T-helper 1 cell treated with Interleukin-12 subunit alpha and Interleukin-12 subunit beta and Interleukin-4 antibody, amounts not matched to agents 30 μg/mL and 1 μg/mL, for 36 hours (primary cell): ENCODE measurements at regions not wholly inside any gene's neighbourhood (a gene's known extent, or its start where the extent isn't known, plus 50 kb on each side); places are given as distances from the start of the nearest gene placed in this dataset.

Experiments used
- H3K27ac Mint-ChIP-seq: one replicate; pipeline ENCODE4 v1.8.0; 2021; ENCODE audit warnings: mild to moderate bottlenecking, mixed read lengths
- H3K27me3 Mint-ChIP-seq: one replicate; pipeline ENCODE4 v1.8.0; 2021; ENCODE audit warnings: low read depth, mixed read lengths
- H3K36me3 Mint-ChIP-seq: one replicate; pipeline ENCODE4 v1.8.0; 2021; ENCODE audit warnings: low read depth, mixed read lengths
- H3K4me1 Mint-ChIP-seq: one replicate; pipeline ENCODE4 v1.8.0; 2021; ENCODE audit warnings: low read depth, mixed read lengths
- H3K4me3 Mint-ChIP-seq: one replicate; pipeline ENCODE4 v1.8.0; 2021; ENCODE audit warnings: mild to moderate bottlenecking, moderate library complexity, mixed read lengths
- H3K9me3 Mint-ChIP-seq: one replicate; pipeline ENCODE4 v1.8.0; 2021; ENCODE audit warnings: mixed read lengths

GRCh38 chr4:179539641-179540040 is 2097.4 kb upstream of the AGA start:
- Mint-ChIP-seq H3K4me1 (no peaks in the 10 kb centered on the region), H3K27ac (no peak overlapping the region), H3K27me3 (no peaks in the 10 kb centered on the region), H3K36me3 (no peaks in the 10 kb centered on the region), H3K4me3 (no peak overlapping the region), H3K9me3 (peaks cover 14% of the 10 kb centered on the region)

DNA sequence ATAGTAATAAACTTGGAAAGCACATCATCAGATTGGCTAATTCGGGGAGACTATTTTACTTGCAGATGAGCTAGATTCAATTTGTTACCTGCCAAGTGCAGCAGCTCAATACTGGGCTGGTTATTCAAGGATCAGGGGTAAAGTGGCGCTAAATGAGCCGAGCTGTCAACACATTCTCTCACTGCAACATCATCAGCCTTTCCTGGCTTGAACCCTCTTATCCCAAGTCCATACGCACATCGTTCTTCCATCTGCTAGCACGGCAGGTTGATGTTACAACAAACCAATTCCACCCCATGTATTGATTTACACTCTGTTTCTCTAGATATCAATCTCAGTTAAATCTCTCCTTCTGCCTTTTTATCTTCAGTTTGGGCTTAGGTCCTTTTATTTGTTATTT is 2101.5 kb upstream of the AGA start:
- H3K9me3 Mint-ChIP-seq = peaks cover 29% of the 10 kb centered on the region
- H3K4me3 Mint-ChIP-seq = no peak overlapping the region
- no peaks in the 10 kb centered on the region for H3K36me3 Mint-ChIP-seq
- no peaks in the 10 kb centered on the region for H3K4me1 Mint-ChIP-seq
- H3K27ac Mint-ChIP-seq = no peak overlapping the region
- H3K27me3 Mint-ChIP-seq = no peaks in the 10 kb centered on the region

- Mint-ChIP-seq H3K9me3 (peaks cover 29% of the 10 kb centered on the region), H3K4me3 (no peak overlapping the region), H3K36me3 (no peaks in the 10 kb centered on the region), H3K27me3 (no peaks in the 10 kb centered on the region), H3K4me1 (no peaks in the 10 kb centered on the region), H3K27ac (no peak overlapping the region)
These were observed 2102.3 kb upstream of the AGA start for GRCh38 chr4:179544496-179544895.

DNA sequence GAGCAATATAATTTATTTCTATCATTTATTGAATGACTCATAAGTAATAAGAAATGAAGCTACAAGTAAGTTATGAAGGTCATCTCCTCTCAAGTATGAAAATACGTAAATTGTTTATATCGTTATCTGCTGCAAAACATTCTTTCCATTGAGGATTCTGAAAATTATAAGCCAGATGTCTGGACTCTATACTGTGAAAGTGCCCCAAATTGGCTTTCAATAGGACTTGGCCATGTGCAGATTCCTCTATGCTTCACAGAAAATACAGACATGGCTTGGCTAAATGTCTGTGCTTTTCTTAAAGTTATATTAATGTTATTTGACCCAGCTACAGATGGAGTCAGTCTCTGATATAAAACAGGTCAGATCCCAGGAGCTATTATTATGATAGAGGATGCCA is 2109.9 kb upstream of the AGA start:
- H3K9me3 Mint-ChIP-seq = peaks cover 20% of the 10 kb centered on the region
- no peaks in the 10 kb centered on the region for H3K4me1 Mint-ChIP-seq
- H3K36me3 Mint-ChIP-seq = no peaks in the 10 kb centered on the region
- no peak overlapping the region for H3K4me3 Mint-ChIP-seq
- H3K27me3 Mint-ChIP-seq = no peaks in the 10 kb centered on the region
- H3K27ac Mint-ChIP-seq = no peak overlapping the region

DNA sequence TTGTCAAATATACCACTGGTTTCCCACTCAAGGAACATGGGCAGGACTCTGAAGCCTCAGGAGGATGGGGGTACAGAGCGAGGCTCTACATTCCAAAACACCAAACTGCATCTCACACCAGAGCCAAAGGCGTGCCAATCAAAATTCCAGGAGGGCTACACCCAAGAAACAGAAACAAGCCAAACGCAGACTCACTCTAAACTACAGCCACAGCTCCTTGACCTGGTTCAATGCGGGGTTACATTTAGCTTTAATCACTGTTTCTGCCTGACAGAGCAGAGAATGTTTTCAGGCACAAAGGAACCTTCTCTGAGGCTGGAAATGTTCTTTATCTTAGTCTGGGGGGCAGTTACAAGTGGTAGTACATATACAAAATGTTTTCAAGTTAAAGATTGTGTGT is 2121.5 kb upstream of the AGA start:
- Mint-ChIP-seq H3K36me3 (no peaks in the 10 kb centered on the region), H3K27me3 (no peaks in the 10 kb centered on the region), H3K4me1 (no peaks in the 10 kb centered on the region), H3K9me3 (peaks cover 34% of the 10 kb centered on the region), H3K4me3 (no peak overlapping the region), H3K27ac (no peak overlapping the region)

- no peaks in the 10 kb centered on the region for H3K27me3 Mint-ChIP-seq
- no peak overlapping the region for H3K4me3 Mint-ChIP-seq
- H3K9me3 Mint-ChIP-seq = peaks cover 25% of the 10 kb centered on the region
- no peaks in the 10 kb centered on the region for H3K36me3 Mint-ChIP-seq
- no peaks in the 10 kb centered on the region for H3K4me1 Mint-ChIP-seq
- no peak overlapping the region for H3K27ac Mint-ChIP-seq
These were observed 2127.3 kb upstream of the AGA start for GRCh38 chr4:179569549-179569948.

GRCh38 chr4:179582164-179582905 is 2140.1 kb upstream of the AGA start:
- Mint-ChIP-seq H3K27me3 (no peaks in the 10 kb centered on the region), H3K36me3 (no peaks in the 10 kb centered on the region), H3K4me1 (no peaks in the 10 kb centered on the region), H3K9me3 (peaks cover 4% of the 10 kb centered on the region), H3K27ac (no peak overlapping the region), H3K4me3 (no peak overlapping the region)

DNA sequence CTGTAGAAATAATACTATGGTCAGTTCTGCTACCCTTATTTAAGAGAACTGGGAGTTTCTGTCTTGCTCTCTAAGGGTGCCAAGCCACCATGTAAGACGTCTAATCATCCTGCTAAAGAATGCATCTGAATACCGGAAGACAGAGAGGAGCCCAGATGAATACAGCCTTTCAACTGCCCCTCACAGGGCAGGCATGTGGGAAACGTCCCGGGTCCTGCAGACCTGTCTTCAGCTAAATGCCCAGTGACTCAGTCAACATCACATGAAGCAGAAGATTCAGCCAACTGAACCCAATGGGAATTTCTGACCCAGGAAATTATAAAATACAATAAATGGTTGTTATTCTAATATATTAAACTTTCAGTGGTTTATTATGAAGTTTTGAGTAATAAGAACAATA is 2141.0 kb upstream of the AGA start:
- H3K4me3 Mint-ChIP-seq = no peak overlapping the region
- H3K27me3 Mint-ChIP-seq = no peaks in the 10 kb centered on the region
- H3K27ac Mint-ChIP-seq = no peak overlapping the region
- H3K4me1 Mint-ChIP-seq = no peaks in the 10 kb centered on the region
- peaks cover 4% of the 10 kb centered on the region for H3K9me3 Mint-ChIP-seq
- H3K36me3 Mint-ChIP-seq = no peaks in the 10 kb centered on the region

DNA sequence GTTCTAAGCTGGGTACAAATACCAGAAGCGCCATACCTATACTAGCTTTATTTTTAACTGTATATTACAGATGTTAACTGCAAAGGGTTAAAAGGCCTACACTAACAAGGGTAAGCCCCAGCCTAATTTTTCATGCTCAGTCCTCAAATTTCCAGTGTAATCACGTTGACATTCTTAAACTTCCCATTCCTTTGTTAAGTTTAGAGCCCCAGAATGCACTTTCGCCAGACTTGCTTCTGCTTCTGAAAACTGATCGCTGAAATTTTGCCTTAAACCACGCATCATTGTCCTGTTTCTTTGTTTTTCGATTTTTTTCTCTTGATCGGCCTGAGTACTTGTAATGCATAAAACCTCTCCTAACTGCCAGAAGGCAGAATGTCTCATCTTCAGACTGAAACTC is 2141.9 kb upstream of the AGA start:
- Mint-ChIP-seq H3K4me1 (no peaks in the 10 kb centered on the region), H3K27me3 (no peaks in the 10 kb centered on the region), H3K27ac (no peak overlapping the region), H3K4me3 (no peak overlapping the region), H3K36me3 (no peaks in the 10 kb centered on the region), H3K9me3 (peaks cover 4% of the 10 kb centered on the region)

DNA sequence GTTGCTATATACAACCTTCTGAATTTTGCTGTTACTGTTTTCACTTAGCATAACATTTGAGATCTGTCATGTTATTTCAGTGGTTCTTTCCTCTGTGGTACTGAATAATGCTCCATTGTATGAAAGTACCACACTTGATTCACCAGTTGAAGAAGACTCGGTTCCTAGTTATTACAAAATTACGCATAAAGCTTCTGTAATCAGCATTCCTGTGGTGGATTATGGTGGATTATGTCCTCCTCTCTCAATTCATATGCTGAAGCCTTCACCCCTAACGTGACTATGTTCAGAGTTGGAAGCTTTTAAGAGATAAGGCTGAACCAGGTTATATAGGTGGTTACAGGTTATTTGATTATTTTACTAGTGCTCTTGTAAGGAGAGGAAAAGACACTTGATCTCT is 2143.5 kb upstream of the AGA start:
- no peaks in the 10 kb centered on the region for H3K4me1 Mint-ChIP-seq
- H3K27ac Mint-ChIP-seq = no peak overlapping the region
- no peaks in the 10 kb centered on the region for H3K27me3 Mint-ChIP-seq
- H3K9me3 Mint-ChIP-seq = peaks cover under 1% of the 10 kb centered on the region
- no peak overlapping the region for H3K4me3 Mint-ChIP-seq
- H3K36me3 Mint-ChIP-seq = no peaks in the 10 kb centered on the region

DNA sequence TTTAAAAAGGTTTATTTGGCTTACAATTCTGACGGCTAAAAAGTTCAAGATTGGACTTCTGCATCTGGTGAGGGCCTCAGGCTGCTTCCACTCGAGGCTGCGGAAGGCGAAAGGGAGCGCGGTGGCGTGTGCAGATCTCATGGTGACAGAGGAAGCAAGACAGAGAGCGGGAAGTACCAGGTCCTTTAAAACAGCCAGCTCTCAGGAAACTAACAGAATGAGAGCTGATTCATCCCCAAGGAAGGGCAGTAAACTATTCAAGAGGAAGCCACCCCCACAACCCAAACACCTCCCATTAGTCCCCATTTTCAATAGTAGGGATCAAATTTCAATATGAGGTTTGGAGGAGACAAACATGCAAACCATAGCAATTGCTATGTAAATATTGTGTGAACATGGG is 2144.2 kb upstream of the AGA start:
- Mint-ChIP-seq H3K36me3 (no peaks in the 10 kb centered on the region), H3K27me3 (no peaks in the 10 kb centered on the region), H3K9me3 (peaks cover 3% of the 10 kb centered on the region), H3K4me1 (no peaks in the 10 kb centered on the region), H3K27ac (no peak overlapping the region), H3K4me3 (no peak overlapping the region)

- Mint-ChIP-seq H3K9me3 (peaks cover 2% of the 10 kb centered on the region), H3K27me3 (no peaks in the 10 kb centered on the region), H3K4me3 (no peak overlapping the region), H3K27ac (no peak overlapping the region), H3K36me3 (no peaks in the 10 kb centered on the region), H3K4me1 (no peaks in the 10 kb centered on the region)
These were observed 2153.6 kb upstream of the AGA start for GRCh38 chr4:179595671-179596410.

DNA sequence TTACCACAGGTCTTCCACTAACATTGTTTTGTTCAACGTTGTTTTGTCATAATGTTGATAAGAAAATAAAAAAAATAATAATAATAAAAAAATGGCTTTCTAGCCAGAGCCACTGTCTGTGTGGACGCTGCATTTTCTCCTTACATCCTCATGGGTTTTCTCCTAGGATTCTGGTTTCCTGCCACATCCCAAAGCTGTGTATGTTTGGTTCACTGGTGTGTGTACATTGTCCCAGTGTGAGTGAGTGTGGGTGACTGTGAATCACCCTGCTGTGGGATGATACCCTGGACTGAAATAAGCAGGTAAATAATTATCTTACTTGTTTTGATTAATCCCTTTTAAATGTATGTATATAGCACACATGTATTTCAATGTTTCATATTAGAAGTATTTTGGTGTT is 2154.4 kb upstream of the AGA start:
- Mint-ChIP-seq H3K27me3 (no peaks in the 10 kb centered on the region), H3K4me1 (no peaks in the 10 kb centered on the region), H3K27ac (no peak overlapping the region), H3K36me3 (no peaks in the 10 kb centered on the region), H3K9me3 (no peaks in the 10 kb centered on the region), H3K4me3 (no peak overlapping the region)

- Mint-ChIP-seq H3K27me3 (no peaks in the 10 kb centered on the region), H3K27ac (no peak overlapping the region), H3K4me1 (no peaks in the 10 kb centered on the region), H3K9me3 (no peaks in the 10 kb centered on the region), H3K36me3 (no peaks in the 10 kb centered on the region), H3K4me3 (no peak overlapping the region)
These were observed 2155.1 kb upstream of the AGA start for GRCh38 chr4:179597301-179597700.

DNA sequence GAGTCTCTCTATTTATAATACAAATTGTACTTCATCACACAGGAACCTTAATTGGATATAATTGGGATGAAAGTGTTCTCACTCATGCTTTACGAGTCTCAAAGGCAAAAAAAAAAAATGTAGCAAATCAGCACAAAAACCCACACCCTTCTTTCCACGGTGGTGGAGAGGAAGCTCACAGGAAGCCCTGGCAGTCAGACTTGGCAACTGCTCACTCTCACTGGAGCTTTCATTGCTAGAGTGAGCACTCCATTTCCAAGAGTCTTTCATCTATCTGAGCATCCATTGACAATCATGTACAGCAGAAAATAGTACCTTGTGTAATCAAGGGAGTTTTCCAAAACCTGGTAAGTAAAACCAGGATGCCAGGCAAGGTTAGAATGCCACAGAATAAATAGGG is 2159.4 kb upstream of the AGA start:
- peaks cover 7% of the 10 kb centered on the region for H3K9me3 Mint-ChIP-seq
- no peaks in the 10 kb centered on the region for H3K4me1 Mint-ChIP-seq
- no peaks in the 10 kb centered on the region for H3K36me3 Mint-ChIP-seq
- H3K4me3 Mint-ChIP-seq = no peak overlapping the region
- no peak overlapping the region for H3K27ac Mint-ChIP-seq
- no peaks in the 10 kb centered on the region for H3K27me3 Mint-ChIP-seq
